T-helper 1 cell treated with Interleukin-12 subunit alpha and Interleukin-12 subunit beta and Interleukin-4 antibody, amounts not matched to agents 30 ng/mL and 1 ng/mL, for 36 hours (primary cell): ENCODE measurements at regions not wholly inside any gene's neighbourhood (a gene's known extent, or its start where the extent isn't known, plus 50 kb on each side); places are given as distances from the start of the nearest gene placed in this dataset.

Experiments used
- intact Hi-C: fragments of 100-400 bp; cut with micrococcal nuclease; formaldehyde crosslinking; loops from one replicate; pipeline ENCODE4 v1.15.1; 2024

DNA sequence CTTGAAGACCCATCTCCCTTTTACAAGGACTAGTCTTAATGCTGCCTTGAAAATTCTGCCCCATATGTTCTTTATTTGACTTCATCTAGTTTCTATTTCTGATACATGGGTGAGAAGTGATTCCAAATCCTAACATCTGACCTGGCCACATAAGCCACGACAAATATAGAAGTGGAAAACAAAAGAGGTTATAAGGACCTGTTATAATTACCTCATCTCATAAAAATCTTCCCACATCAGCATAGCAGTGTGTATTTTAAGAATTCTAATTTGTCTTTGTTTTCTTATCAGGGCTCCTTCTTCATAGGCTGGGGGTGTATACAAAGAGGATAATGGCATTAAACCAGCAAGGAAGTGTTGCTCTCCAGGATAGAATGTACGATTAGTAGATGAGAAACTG is 1007.4 kb downstream of the TTLL7 start:
- intact Hi-C loops, result no loop called here

GRCh38 chr1:82979593-82980236 is 1019.2 kb downstream of the TTLL7 start:
- intact Hi-C loops, result no loop called here

DNA sequence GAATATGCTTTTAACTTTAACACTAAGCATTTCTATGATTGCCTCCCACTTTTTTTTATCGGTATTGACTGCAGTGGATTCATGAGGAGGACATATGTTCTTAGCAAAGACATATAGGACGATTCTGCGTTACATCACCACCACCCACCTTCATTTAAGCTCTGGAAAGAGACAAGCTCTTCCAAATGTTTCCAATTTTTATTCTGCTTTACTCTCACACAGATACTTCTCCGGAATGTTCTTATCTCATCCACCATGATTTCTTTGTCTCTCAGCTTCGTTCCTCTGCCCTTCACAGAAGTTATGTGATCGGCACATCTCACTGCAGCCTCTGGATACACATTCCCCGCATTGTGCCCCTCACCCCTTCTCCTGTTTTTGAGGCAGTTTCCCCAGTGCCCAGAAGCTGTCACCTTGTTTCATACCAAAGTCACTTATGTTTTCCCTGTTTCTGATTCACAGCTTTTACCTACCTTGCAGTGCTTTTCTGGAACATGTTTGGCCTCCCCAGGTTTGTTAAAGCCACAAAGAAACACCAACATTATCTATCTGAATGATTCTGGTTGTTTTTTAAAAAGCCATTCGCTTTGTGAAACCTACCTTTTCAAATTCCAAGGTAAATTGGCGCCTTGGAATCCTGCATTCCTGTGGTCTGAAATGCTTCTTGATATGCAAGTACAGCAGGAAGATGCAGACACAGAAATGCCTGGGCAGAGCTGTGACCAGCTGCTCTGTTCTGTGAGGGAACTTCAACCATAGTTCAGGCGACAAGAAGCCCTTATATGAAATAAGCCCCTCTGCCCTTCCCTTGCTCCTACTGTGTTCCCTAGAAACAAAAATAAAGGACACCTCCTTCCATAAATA is 1020.2 kb downstream of the TTLL7 start:
- intact Hi-C loops, result no loop called here

DNA sequence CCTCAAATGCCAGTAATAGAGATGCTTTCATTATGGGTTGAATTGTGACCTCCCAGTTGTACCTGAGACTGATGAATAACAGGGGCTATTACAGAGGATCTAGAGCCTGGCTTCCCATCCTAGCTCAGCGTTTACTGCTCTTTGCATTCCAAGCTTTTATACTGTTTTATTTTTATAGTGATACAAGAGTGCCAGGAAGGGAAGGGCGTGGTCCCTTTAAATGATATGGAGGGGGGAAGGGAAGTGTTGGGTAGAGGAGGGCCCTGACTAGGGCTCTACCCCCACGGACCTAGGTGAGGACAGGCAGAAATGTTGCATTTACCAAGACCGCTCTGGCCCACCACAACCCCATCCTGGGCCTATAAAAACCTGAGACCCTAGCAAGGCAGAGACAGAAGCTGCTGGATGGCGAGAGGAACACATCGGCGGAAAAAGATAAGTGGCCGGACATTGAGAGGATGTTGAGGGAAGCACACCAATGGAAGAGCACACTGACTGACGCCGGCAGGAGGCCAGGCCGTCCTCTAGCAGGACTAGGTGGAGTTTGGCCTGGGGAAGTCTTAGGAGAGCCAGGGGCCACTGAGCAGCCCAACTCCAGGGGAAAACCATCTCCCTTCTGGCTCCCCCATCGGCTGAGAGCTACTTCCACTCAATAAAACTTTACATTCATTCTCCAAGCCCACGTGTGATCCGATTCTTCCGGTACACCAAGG is 1025.9 kb downstream of the TTLL7 start:
- intact Hi-C loops, result no loop called here

DNA sequence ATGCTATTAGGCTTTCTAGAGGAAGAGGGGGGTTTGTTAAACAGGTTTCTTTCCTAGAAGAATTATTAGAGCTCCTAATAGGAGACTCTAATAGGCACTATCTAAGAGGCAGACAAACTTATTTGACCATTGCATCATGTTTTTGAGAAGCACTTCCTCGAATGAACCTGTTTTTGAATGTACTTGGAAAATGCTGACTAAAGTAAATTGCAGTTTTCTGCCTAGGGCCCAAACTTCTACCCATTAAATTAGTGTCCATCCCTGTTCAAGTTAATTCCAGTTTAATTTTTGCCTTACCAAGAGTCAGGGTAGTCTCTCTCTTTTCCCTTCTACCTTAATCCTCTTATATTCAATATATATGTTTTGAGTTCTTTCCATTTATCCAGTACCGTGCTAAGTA is 1029.6 kb downstream of the TTLL7 start:
- intact Hi-C loops, result no loop called here

DNA sequence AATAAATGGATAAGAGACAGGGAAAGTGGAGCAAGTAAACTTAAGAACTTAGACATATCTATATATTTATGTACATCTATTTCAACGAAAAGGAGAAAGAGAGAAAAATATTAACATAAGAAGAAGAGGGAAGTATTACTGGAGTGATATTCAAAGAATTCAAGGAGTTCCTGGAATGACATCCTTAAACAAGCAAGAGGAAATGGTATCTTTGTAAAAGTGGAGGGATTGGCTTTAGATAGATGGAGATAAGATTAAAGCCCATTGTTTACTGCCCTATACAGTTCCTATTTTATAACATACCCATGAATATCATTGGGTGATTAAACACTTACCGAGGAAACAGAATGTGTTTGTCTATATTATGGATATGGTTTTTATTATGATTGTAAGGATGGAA is 1036.3 kb downstream of the TTLL7 start:
- intact Hi-C loops, result no loop called here

GRCh38 chr1:82950606-82951200 is 1048.2 kb downstream of the TTLL7 start:
- intact Hi-C loops, result no loop called here

DNA sequence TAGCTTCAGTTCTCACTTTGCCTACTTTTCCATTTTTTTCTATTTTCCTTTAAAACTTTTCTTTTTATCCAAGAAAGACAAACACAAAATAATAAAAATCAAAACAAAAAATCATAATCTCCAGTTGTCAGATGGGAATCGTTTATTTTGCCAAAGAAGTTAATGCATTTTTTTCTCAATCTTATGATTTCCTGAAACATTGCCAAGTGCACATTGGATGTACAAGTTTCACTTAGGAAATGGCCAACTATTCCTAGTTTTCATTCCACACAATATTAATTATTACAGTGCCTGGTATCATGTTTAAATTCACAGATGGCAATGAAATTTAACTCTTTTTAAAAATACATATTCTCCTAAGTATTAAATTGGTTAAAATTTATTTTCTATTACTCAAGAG is 1050.5 kb downstream of the TTLL7 start:
- intact Hi-C loops, result no loop called here

- intact Hi-C loops, result no loop called here
Measured at GRCh38 chr1:82947278-82947677, 1051.7 kb downstream of the TTLL7 start.

- intact Hi-C loops, result no loop called here
Measured at GRCh38 chr1:82946096-82946605, 1052.8 kb downstream of the TTLL7 start.

DNA sequence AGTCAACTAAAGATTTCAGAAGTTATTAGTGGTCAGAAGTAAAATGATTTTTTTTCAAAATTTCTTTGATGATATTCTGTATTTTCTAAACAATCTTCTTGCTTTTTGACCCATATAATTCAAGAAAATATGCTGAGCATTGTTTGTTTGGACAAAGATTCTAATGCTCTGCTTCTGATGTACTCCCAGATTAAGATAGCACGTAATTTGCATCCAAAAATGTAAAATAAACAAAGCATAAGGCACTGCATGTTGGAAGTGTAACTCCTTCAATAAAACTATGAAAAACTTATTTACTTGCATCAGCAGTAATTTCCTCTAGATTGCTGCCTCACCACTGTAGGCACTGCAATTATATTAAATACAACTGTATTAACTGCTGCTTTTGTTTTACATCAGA is 1054.1 kb downstream of the TTLL7 start:
- intact Hi-C loops, result no loop called here

GRCh38 chr1:82934074-82934473 is 1064.9 kb downstream of the TTLL7 start:
- intact Hi-C loops, result no loop called here

GRCh38 chr1:82932727-82933126 is 1066.2 kb downstream of the TTLL7 start:
- intact Hi-C loops, result no loop called here

- intact Hi-C loops, result no loop called here
Measured at GRCh38 chr1:82932207-82932606, 1066.7 kb downstream of the TTLL7 start.

- intact Hi-C loops, result no loop called here
Measured at GRCh38 chr1:82931006-82931405, 1067.9 kb downstream of the TTLL7 start.

DNA sequence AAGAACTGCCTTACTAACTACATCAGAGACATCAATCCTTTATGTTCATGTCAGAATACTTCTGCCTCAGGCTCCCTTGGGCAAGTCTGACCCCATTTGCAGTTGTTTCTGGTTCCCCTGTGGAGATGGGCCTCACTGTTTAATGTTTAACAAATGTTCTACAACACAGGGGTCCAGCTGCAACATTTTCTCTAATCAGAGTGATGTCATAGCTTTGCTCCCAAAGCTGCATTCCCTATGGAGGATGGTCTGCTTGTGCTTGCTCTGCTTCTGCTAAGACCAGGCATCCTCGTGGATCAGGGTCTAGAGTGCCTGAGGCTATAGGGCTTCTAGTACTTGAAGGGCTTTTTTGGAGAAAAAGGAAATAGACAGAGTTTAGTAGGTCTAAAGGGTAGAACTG is 1071.2 kb downstream of the TTLL7 start:
- intact Hi-C loops, result no loop called here

DNA sequence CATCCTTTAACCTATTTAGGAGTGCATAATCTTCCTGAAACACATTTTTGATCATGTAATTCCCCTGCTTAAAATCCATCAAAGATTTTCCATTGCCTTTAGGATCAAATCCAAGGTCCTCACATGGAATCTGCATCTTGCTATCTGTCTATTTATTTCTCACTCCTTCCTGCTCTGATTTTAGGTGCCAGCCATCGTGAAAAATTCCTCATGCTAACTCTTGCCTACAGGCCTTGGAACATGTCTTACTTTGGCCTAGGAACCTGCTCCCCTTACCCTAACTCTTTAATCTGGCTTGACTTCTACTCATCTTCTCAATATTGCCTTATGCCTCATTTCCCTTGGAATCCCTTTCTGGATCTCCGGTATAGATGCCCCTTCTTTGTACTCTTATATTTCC is 1074.3 kb downstream of the TTLL7 start:
- intact Hi-C loops, result no loop called here

GRCh38 chr1:82923931-82924330 is 1075.0 kb downstream of the TTLL7 start:
- intact Hi-C loops, result no loop called here

- intact Hi-C loops, result no loop called here
Measured at GRCh38 chr1:82921759-82922158, 1077.2 kb downstream of the TTLL7 start.

- intact Hi-C loops, result no loop called here
Measured at GRCh38 chr1:82920418-82921248, 1078.3 kb downstream of the TTLL7 start.

DNA sequence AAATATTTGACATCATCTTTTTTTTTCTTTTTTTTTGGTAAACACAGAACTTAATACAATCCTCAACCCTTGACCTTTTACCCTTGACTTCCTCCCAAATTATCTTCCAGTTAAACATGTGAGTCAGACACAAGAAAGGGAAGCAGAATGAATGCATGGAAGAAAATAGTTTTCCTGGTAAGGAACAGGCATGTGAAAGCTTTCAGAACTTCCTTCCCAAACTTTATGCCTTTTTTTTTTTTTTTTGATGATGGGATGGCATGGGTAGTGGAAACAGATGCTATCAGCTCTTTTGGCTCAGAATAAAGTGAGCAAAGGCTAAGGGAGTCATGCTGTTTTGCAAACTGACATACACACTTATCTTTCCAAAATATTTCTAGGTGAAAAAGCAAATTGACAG is 1079.1 kb downstream of the TTLL7 start:
- intact Hi-C loops, result no loop called here
